HG03097 (cell line): ENCODE measurements at regions not wholly inside any gene's neighbourhood (a gene's known extent, or its start where the extent isn't known, plus 50 kb on each side); places are given as distances from the start of the nearest gene placed in this dataset.
"Not testable (repeated sequence)": the region's sequence is repeated elsewhere in the genome, so short reads cannot be mapped to it uniquely, and the experiment has no call there.

Source experiments
- ATAC-seq: cut with Tn5 transposase; IDR thresholded peaks from one replicate; pipeline ENCODE4 v1.9.1; 2021; ENCODE audit not compliant: unreplicated experiment, low FRiP score

GRCh38 chr5:142542078-142542477 is 143.8 kb downstream of the FGF1 start:
- ATAC-seq = no peak

DNA sequence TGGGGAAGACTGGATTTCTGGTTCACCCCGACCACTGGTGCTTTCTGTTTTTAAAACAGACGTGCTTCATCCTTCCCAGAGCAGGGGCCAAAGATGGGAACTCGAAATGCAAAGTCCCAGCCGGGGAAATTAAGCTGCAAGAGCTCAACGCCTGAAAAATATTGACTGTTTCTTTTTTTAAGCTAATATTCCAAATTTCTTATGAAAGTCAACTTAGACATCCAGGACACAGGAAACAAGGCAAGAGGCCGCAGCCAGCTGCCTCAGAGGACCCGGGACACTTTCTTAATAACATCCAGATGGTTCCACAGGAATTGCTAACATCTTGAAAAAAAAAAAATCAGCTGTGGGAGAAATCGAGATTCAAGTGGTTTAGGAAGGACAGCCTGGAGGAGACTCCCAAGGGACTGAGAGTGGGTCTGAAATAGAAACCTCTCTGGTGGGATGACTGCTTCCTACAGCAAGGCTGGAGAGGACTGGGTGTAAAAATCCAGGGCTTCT is 144.9 kb downstream of the FGF1 start:
- no peak for ATAC-seq

DNA sequence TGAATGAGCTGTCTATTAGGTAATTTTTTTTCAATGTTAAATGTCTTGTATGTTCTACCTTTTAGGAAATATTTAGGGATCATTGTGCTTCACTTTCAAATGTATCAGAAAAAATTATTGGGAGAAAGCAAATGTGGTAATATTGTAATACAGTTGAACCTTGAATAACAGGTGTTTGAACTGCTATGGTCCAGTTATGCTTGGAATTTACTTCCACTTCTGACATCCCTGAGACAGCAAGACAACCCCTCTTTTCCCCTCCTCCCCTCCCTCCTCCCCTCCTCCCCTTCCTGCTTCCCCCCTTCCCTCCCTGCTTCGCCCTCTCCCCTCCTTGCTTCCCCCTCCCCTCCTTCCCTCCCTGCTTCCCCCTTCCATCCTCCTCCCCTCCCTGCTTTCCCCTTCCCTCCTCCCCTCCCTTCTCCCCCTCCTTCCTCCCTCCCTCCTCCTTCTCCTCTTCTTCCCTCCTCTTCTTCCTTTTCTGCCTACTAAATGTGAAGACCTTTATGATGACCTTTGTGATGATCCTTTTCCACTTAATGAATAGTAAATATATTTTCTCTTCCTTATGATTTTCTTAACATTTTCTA is 146.6 kb downstream of the FGF1 start:
- no peak for ATAC-seq

DNA sequence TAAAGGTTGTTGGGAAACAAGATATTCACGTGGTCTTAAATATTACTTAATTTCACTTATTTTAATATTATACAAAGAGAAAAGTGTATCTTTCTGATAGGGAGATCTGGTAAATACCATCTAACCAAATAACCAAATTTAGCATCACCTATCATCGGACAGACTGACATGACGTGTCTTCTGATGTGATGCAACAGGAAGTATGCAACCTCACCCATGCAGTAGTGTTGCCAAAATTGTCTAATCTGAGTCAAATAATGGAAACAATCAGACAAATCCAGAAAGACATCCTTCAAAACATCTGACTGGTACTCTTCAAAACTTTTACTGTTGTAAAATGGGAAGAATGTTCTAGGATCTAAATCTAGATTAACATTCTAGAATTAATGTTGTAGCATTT is 148.0 kb downstream of the FGF1 start:
- ATAC-seq = no peak

DNA sequence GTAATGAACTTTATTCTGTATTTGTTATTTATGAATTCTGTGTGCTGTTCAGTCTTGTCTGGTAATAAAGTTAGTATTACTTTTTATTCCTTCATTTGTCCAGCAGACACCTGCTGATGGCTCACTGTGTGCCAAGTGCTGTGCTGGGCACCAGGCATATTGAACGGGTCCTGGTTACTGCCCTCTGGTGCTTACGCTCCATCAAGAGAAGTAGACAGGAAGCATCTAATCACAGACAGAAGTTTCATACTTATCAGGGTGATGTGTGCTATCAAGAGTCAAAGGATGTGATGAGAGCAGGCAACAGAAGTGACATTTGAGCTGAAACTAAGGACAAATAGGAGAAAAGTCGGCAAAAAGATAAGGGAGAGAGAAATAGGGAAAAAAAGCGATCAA is 153.1 kb downstream of the FGF1 start:
- no peak for ATAC-seq

DNA sequence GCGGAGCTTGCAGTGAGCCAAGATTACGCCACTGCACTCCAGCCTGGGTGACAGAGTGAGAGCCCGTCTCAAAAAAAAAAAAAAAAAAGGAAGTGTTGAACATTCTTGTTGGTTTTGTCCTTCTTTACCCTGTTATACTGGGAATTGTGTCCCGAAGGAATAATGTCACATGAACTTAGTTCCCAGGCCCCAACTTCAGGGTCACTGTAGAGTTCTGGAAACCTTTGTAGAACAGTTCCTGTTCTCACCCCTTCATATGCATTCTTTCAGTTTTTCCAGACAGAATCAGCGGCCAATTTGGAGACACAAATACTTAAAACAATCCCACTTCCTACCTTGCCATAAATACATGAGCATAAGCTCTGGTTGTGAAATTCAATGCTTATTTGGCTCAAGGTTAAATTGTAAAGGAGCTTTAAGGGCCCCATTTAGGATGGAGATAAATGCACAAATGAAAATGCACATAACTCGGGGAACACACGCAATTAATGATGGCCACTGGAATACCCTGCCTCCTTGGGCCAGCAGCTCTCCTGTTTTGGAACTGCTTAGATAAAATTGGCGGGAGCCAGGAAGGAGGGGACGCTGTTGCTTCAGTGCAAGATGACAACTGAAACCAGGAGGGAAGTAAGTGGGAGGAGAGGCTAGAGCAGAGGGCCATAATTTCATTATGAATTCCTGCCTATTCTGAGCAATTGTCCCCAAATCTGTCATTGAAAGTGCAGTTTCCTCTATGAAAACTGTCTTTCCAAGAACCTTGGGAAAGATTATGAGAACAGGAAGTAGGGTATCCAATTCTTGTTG is 153.7 kb downstream of the FGF1 start:
- ATAC-seq = no peak

- ATAC-seq = no peak
These were observed 155.0 kb downstream of the FGF1 start for GRCh38 chr5:142530904-142531303.

GRCh38 chr5:142529626-142530278 is 156.1 kb downstream of the FGF1 start:
- no peak for ATAC-seq

GRCh38 chr5:142527664-142528295 is 158.1 kb downstream of the FGF1 start:
- ATAC-seq = no peak

DNA sequence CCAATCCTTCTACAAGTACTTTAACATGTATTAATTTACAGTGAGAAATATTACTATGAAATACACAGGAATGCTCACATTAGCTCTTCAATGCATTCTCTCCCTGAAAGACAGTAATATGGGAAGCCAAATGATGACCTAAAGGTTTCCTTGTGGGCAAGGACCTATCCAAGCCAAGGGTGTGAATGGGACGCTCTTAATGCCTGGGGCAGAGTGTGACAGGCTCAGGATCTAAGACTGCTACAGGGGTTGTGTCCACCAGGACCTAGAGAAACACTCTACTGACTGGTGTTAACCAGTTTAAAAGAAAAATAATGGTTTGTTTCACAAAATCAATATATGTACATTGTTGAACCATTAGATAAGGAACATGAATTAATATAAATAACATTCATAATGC is 158.7 kb downstream of the FGF1 start:
- no peak for ATAC-seq

DNA sequence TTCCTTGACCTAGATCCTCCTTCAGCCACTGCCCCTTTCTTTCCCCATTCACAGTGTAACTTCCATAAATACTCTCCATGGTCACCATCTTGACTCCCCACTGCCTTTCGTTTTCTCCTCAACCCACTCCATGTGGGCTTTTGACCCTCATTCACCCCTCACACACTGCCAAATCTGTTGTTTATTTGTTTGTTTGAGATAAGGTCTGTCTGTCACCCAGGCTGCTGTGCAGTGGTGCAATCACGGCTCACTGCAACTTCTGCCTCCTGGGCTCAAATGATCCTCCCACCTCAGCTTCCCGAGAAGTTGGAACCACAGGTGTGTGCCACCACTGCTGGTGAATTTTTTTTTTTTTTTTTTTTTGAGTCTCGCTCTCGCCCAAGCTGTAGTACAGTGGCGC is 162.9 kb downstream of the FGF1 start:
- ATAC-seq = no peak

DNA sequence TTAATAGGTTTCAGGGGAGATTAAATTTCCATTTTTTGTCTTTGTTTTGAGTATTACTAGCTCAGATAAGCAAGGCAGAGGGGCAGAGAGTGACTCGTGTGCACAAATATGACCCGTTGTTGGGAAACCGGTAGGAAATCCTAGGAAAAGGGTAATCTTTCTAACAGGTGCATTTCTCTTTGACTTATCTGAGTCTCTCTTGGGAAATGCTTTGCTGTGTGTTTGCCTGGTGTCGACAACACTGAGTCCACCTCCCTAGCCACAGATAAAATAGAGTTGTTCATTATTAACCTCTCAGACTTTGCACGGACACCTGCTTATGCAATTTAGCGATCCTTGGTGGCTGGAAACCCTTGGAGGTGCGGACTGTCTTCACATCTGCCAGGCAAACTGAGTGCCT is 164.2 kb downstream of the FGF1 start:
- no peak for ATAC-seq

GRCh38 chr5:142520885-142521284 is 165.0 kb downstream of the FGF1 start:
- no peak for ATAC-seq

DNA sequence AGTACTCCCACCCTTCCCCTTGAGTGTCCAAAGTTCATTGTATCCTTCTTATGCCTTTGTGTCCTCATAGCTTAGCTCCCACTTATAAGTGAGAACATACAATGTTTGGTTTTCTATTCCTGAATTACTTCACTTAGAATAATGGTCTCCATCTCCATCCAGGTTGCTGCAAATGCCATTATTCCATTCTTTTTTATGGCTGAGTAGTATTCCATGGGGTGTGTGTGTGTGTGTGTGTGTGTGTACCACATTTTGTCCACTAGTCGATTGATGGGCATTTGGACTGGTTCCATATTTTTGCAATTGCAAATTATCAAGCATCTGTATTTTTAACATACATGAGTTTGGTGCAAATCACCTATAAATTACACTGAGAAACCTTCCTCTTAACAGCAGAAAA is 166.0 kb downstream of the FGF1 start:
- ATAC-seq = not testable (repeated sequence)

GRCh38 chr5:142517840-142518239 is 168.1 kb downstream of the FGF1 start:
- ATAC-seq = no peak

- no peak for ATAC-seq
These were observed 169.2 kb downstream of the FGF1 start for GRCh38 chr5:142516732-142517131.

DNA sequence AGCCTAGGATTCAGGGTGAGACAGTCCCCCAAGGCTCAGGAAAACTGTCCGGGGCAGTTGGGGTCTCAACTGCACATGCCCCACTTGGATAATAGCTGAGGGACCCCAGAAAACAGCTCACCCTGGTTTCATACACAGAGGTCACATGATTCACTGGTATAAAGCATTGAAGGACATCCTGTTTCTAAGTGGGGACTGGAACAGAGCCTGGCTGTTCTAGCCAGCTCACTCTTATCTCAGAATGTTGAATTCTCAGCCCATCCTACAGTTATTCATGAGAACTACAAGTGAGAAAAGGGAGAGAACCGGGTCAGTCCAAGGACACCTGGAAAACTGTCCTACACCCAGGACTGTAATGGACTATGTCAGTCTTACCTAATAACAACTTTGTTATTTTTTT is 170.9 kb downstream of the FGF1 start:
- ATAC-seq = no peak

DNA sequence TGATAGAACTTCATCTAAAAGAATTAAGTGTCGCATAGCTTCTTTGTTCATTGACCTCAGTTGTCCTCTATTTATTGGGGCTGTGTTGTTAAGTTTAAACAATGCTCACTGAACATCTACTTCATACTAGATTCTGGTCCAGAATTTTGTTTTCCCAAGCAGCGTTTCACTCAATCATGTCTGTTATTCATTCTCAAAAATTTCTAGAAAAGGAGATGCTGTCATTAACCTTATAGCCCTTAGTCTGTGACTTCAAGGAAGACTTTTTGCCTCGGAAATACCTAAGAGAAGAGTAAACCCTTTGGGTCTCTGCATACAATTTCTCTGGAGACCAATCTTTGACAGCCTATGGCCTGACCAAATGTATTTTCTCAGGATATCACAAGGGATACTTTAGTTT is 171.7 kb downstream of the FGF1 start:
- ATAC-seq = no peak

DNA sequence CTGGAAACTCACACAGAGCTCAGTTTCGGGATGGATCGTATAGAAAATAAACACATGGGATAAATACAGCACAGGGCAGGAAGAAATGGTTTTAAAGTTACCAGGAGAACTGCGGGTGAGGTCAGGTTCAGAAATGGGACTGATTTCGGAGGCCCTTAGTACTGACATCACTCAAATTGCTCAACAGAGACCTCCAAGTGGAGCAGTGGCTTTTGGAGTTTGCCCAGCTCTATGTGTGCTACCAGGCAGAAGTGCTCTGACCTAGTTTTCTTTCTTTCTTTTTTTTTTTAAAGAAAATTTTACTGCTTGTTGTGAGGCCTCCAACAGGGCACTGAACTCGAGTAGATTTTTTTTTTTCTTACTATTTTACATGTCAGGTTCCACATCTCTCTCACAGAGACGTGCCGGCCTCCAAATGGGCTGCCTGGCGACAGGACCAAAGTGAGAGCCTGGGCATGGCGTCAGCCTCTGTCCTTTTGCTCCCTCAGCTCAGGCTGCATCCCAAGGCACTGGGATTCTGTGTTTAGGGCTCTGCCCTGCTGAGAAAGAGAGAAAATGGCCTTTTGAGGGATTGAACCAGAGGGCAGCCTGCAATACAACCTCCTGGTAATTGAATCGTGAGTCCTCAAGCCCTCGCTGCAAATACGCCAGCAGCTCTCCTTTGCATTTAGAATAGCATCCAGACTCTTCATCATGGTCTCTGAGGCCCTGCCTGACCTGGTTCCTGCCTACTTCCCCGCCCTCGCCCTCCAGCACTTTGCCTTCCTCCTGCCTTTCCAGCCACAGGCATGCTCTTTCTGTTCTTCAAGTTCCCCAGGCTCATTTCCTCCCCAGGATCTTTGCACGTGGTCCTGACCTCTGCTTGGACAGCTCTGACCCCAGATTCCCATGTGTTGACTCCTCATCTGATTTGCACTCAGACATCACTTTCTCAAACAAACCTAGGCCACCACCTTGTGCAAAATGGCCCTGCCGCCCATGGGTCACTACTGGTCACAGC is 173.5 kb downstream of the FGF1 start:
- ATAC-seq = no peak

DNA sequence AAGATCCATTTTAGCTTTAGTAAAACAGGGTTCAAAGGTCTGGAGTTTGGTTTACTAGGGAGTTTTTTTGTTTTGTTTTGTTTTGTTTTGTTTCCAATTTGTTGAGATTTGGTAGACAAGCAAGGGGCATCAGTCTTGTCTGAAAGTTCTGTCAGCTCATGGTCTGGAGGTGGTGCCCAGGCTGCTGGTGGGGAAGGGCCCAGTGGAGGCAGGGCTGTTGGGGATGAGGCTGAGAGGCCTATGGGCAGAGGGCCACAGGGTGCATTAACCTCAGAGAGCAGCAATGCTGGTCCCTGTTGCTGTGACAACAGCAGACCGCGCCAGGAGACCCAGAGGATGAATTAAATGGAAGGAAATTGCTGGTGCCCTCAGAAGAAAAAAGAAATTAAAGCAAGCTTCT is 174.5 kb downstream of the FGF1 start:
- no peak for ATAC-seq
